Liver (tissue), 3 donors: ENCODE measurements at regions not wholly inside any gene's neighbourhood (a gene's known extent, or its start where the extent isn't known, plus 50 kb on each side); places are given as distances from the start of the nearest gene placed in this dataset.

ENCODE experiments used
- EGR1 ChIP-seq, 2 donors: IDR thresholded peaks; 2 replicates each; pipeline ENCODE4 v1.6.1; 2016 to 2018; ENCODE audit warnings: antibody characterized with exemption in 2 of 2, low read depth in 2 of 2
- FOXA1 ChIP-seq: IDR thresholded peaks from 2 replicates; pipeline ENCODE4 v1.6.1; 2016; ENCODE audit warnings: antibody characterized with exemption
- FOXA2 ChIP-seq: IDR thresholded peaks from 2 replicates; pipeline ENCODE4 v1.6.1; 2016; ENCODE audit warnings: antibody characterized with exemption
- GABPA ChIP-seq, 2 donors: IDR thresholded peaks in 1 of 2; conservative IDR thresholded peaks in 1 of 2; 2 replicates each; pipeline ENCODE4 v1.6.1; 2016; ENCODE audit warnings: antibody characterized with exemption in 2 of 2, mild to moderate bottlenecking in 1 of 2, moderate library complexity in 1 of 2
- JUND ChIP-seq, 2 donors: IDR thresholded peaks; 2 replicates each; pipeline ENCODE4 v1.6.1; 2016; ENCODE audit warnings: antibody characterized with exemption in 2 of 2
- RAD21 ChIP-seq, 2 donors: IDR thresholded peaks; 2 replicates each; pipeline ENCODE4 v1.6.1; 2016; ENCODE audit warnings: antibody characterized with exemption in 2 of 2, mild to moderate bottlenecking in 2 of 2
- RXRA ChIP-seq, 2 donors: IDR thresholded peaks; 2 replicates each; pipeline ENCODE4 v1.6.1; 2017 to 2018; ENCODE audit warnings: antibody characterized with exemption in 2 of 2, mild to moderate bottlenecking in 1 of 2
- SP1 ChIP-seq: IDR thresholded peaks from 2 replicates; pipeline ENCODE4 v1.6.1; 2018; ENCODE audit warnings: antibody characterized with exemption, mild to moderate bottlenecking
- TAF1 ChIP-seq: conservative IDR thresholded peaks from 2 replicates; pipeline ENCODE4 v1.6.1; 2016; ENCODE audit warnings: antibody characterized with exemption, mild to moderate bottlenecking
- YY1 ChIP-seq: IDR thresholded peaks from 2 replicates; pipeline ENCODE4 v1.6.1; 2016; ENCODE audit warnings: antibody characterized with exemption, mild to moderate bottlenecking
- TF ChIP-seq, protein P1 (sequence below): fragments of 150-350 bp; IDR thresholded peaks from 2 replicates; pipeline ENCODE4 v1.5.1; 2017; ENCODE audit warnings: improper control_type of control experiment, low read depth, low read length; ENCODE audit not compliant: missing input control
- TF ChIP-seq, protein P2 (sequence below): IDR thresholded peaks from 2 replicates; pipeline ENCODE4 v1.6.1; 2016; ENCODE audit warnings: antibody characterized with exemption
- TF ChIP-seq, protein P3 (sequence below): IDR thresholded peaks from 2 replicates; pipeline ENCODE4 v1.6.1; 2016; ENCODE audit warnings: antibody characterized with exemption
- donor health status: healthy.
- donor health status: healthy.

DNA sequence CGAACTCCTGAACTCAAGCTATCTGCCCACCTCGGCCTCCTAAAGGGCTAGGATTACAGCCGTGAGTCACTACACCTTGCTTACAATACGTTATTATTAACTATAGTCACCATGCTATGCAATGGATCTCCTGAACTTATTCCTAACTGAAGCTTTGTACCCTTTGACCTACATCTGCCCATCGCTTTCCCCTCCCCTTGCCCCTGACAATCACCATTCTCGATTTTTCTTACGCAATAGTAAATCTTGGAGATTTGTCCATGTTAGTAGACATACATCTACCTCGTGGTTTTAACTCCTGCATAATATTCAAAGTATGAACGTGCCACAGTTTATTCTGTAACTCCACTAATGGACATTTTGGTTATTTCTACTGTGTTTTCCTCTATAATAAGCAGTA, 120.6 kb downstream of the NPIPB5 start:
- TF ChIP-seq TAF1 (no peak), SP1 (no peak), JUND (IDR thresholded peaks at IDR 0.05) (no peak), FOXA1 (no peak), EGR1 (IDR thresholded peaks at IDR 0.05; ENCODE audit: low read depth in 2 of 2) (no peak), GABPA (IDR thresholded peaks at IDR 0.05 in 1 of 2, conservative IDR thresholded peaks at IDR 0.05 in 1 of 2) (no peak), RAD21 (IDR thresholded peaks at IDR 0.05) (no peak), YY1 (no peak), RXRA (IDR thresholded peaks at IDR 0.05) (no peak), FOXA2 (no peak)
- TF ChIP-seq, protein P1, sequence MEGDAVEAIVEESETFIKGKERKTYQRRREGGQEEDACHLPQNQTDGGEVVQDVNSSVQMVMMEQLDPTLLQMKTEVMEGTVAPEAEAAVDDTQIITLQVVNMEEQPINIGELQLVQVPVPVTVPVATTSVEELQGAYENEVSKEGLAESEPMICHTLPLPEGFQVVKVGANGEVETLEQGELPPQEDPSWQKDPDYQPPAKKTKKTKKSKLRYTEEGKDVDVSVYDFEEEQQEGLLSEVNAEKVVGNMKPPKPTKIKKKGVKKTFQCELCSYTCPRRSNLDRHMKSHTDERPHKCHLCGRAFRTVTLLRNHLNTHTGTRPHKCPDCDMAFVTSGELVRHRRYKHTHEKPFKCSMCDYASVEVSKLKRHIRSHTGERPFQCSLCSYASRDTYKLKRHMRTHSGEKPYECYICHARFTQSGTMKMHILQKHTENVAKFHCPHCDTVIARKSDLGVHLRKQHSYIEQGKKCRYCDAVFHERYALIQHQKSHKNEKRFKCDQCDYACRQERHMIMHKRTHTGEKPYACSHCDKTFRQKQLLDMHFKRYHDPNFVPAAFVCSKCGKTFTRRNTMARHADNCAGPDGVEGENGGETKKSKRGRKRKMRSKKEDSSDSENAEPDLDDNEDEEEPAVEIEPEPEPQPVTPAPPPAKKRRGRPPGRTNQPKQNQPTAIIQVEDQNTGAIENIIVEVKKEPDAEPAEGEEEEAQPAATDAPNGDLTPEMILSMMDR = no peak
- TF ChIP-seq, protein P2, sequence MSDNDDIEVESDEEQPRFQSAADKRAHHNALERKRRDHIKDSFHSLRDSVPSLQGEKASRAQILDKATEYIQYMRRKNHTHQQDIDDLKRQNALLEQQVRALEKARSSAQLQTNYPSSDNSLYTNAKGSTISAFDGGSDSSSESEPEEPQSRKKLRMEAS = no peak
- TF ChIP-seq, protein P3, sequence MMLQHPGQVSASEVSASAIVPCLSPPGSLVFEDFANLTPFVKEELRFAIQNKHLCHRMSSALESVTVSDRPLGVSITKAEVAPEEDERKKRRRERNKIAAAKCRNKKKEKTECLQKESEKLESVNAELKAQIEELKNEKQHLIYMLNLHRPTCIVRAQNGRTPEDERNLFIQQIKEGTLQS = no peak
